ENCODE measurements at regions not wholly inside any gene's neighbourhood (a gene's known extent, or its start where the extent isn't known, plus 50 kb on each side); places are given as distances from the start of the nearest gene placed in this dataset.

DNA sequence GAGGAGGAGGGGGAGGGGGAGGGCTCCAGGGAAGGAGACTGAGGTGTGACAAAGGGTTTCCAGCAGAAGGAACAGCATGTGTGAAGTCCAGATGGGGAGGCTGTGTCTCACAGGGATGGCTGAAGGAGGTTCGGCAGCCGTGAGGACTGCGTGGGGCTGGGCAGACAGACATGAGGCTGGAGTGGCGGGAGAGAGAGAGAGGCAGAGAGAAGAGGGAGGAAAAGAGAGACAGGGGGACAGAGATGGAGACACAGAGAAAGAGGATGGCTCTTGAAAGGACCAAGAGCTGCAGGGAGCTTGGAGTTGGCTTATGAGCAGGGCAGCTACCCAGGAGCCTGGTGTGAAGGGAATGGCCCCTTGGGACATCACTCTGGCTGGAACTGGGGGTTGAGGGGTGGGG, 138.9 kb upstream of the ASB18 start:
- TF ChIP-seq, protein P1, sequence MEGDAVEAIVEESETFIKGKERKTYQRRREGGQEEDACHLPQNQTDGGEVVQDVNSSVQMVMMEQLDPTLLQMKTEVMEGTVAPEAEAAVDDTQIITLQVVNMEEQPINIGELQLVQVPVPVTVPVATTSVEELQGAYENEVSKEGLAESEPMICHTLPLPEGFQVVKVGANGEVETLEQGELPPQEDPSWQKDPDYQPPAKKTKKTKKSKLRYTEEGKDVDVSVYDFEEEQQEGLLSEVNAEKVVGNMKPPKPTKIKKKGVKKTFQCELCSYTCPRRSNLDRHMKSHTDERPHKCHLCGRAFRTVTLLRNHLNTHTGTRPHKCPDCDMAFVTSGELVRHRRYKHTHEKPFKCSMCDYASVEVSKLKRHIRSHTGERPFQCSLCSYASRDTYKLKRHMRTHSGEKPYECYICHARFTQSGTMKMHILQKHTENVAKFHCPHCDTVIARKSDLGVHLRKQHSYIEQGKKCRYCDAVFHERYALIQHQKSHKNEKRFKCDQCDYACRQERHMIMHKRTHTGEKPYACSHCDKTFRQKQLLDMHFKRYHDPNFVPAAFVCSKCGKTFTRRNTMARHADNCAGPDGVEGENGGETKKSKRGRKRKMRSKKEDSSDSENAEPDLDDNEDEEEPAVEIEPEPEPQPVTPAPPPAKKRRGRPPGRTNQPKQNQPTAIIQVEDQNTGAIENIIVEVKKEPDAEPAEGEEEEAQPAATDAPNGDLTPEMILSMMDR (conservative IDR thresholded peaks at IDR 0.05; ENCODE audit: low read length): no peak
- no peak for TF ChIP-seq EZH2phosphoT487 (IDR thresholded peaks at IDR 0.05; ENCODE audit: borderline replicate concordance, low read depth, low read length)

Measured in OCI-LY7 (cell line).